ENCODE measurements at regions not wholly inside any gene's neighbourhood (a gene's known extent, or its start where the extent isn't known, plus 50 kb on each side); places are given as distances from the start of the nearest gene placed in this dataset.

GRCh38 chr3:17901893-17902292 lies 159.5 kb upstream of the TBC1D5 start:
- TF ChIP-seq CTCF (IDR thresholded peaks at IDR 0.05) (no peak), EP300 (IDR thresholded peaks at IDR 0.05) (no peak), POLR2AphosphoS5 (IDR thresholded peaks at IDR 0.05) (no peak)
